SK-N-SH (cell line): ENCODE measurements at regions not wholly inside any gene's neighbourhood (a gene's known extent, or its start where the extent isn't known, plus 50 kb on each side); places are given as distances from the start of the nearest gene placed in this dataset.
A peak's percentile ranks its signal among the peaks of the same experiment; 100 is the strongest.

ENCODE experiments used
- CTCF ChIA-PET: fragments of 300-600, 350-600 bp; formaldehyde crosslinking; extraction: SDS; loops from one replicate; lab custom pipeline; 2021; lab: Yijun Ruan, JAX
- POLR2A ChIA-PET: fragments of 350-600 bp; sonication (Branson Sonifier 250); formaldehyde crosslinking; extraction: SDS; loops from one replicate; lab custom pipeline; 2020; ENCODE audit warnings: antibody characterized with exemption, inconsistent platforms; lab: Yijun Ruan, JAX
- DNase-seq: peaks from one replicate; pipeline ENCODE4 v3.0.0; 2012
- H2AFZ ChIP-seq: fragments of 200-600 bp; sonication (generic); 2 replicates; pipeline ENCODE4 v1.8.1; 2016; ENCODE audit warnings: antibody characterized with exemption, mild to moderate bottlenecking, low read depth
- H3F3A ChIP-seq: fragments of 200-600 bp; sonication (generic); replicated peaks from 2 replicates; pipeline ENCODE3; 2016; ENCODE audit warnings: antibody characterized with exemption, mild to moderate bottlenecking; ENCODE audit not compliant: insufficient read depth
- H3K27ac ChIP-seq, 2 experiments: fragments of 200-500 bp in 1 of 2; fragments of 200-600 bp in 1 of 2; sonication (Bioruptor generic) in 1 of 2; sonication (generic), shearing (Covaris generic) in 1 of 2; 2 replicates each; pipeline versions ENCODE4 v1.5.1 to v1.6.1; 2014 to 2016; ENCODE audit warnings: low read depth in 2 of 2, inconsistent platforms in 1 of 2, low read length in 1 of 2, mild to moderate bottlenecking in 1 of 2, mixed read lengths in 1 of 2
- H3K27me3 ChIP-seq: fragments of 200-600 bp; sonication (generic), shearing (Covaris generic); 2 replicates; pipeline ENCODE4 v1.6.1; 2016; ENCODE audit warnings: mixed run types; ENCODE audit not compliant: insufficient read depth
- H3K36me3 ChIP-seq, 2 experiments: fragments of 200-500 bp in 1 of 2; fragments of 200-600 bp in 1 of 2; sonication (Bioruptor generic) in 1 of 2; sonication (generic) in 1 of 2; replicated peaks in 1 of 2; 2 replicates each; pipeline versions ENCODE3 to v1.5.1; 2014 to 2016; ENCODE audit warnings: low read length in 1 of 2, mild to moderate bottlenecking in 1 of 2; ENCODE audit not compliant: insufficient read depth in 2 of 2, control insufficient read depth in 1 of 2
- H3K4me1 ChIP-seq, 2 experiments: fragments of 200-500 bp in 1 of 2; fragments of 200-600 bp in 1 of 2; sonication (Bioruptor generic) in 1 of 2; sonication (generic), shearing (Covaris generic) in 1 of 2; 2 replicates each; pipeline versions ENCODE4 v1.5.1 to v1.6.1; 2014 to 2016; ENCODE audit warnings: low read depth in 1 of 2, low read length in 1 of 2, mixed run types in 1 of 2; ENCODE audit not compliant: insufficient read depth in 2 of 2, control insufficient read depth in 1 of 2
- H3K4me2 ChIP-seq: fragments of 200-600 bp; sonication (generic), shearing (Covaris generic); 2 replicates; pipeline ENCODE4 v1.6.1; 2017; ENCODE audit warnings: mixed run types
- H3K4me3 ChIP-seq, 2 experiments: fragments of 200-500 bp in 1 of 2; fragments of 200-600 bp in 1 of 2; sonication (Bioruptor generic) in 1 of 2; sonication (generic), shearing (Covaris generic) in 1 of 2; 2 replicates each; pipeline versions ENCODE4 v1.5.1 to v1.8.1; 2014 to 2016; ENCODE audit warnings: low read depth in 2 of 2, inconsistent platforms in 1 of 2, low read length in 1 of 2, mild to moderate bottlenecking in 1 of 2, mixed read lengths in 1 of 2, moderate library complexity in 1 of 2
- H3K79me2 ChIP-seq: fragments of 200-600 bp; sonication (generic); 2 replicates; pipeline ENCODE4 v1.8.1; 2017; ENCODE audit warnings: mild to moderate bottlenecking; ENCODE audit not compliant: insufficient read depth
- H3K9ac ChIP-seq: fragments of 200-600 bp; sonication (generic); 2 replicates; pipeline ENCODE4 v1.6.1; 2017; ENCODE audit warnings: mixed run types
- H3K9me2 ChIP-seq: fragments of 200-600 bp; sonication (generic); 2 replicates; pipeline ENCODE4 v1.6.1; 2017; ENCODE audit warnings: mixed run types
- H3K9me3 ChIP-seq: fragments of 200-600 bp; sonication (generic); 2 replicates; pipeline ENCODE4 v1.6.1; 2017; ENCODE audit warnings: mixed run types, mild to moderate bottlenecking, moderate library complexity
- H4K20me1 ChIP-seq: fragments of 200-600 bp; sonication (generic); 2 replicates; pipeline ENCODE4 v1.6.1; 2017; ENCODE audit warnings: mild to moderate bottlenecking, mixed run types; ENCODE audit not compliant: insufficient read depth
- FOXJ3 ChIP-seq: sonication (generic); formaldehyde crosslinking; IDR thresholded peaks from 2 replicates; pipeline ENCODE4 v1.5.1; 2020; ENCODE audit warnings: mild to moderate bottlenecking, missing genetic modification reagents
- GATA2 ChIP-seq: sonication (generic); formaldehyde crosslinking; IDR thresholded peaks from 2 replicates; pipeline ENCODE4 v1.5.0; 2020; ENCODE audit warnings: mild to moderate bottlenecking, missing genetic modification reagents
- MAX ChIP-seq: IDR thresholded peaks from 2 replicates; pipeline ENCODE4 v1.4.0; 2012; ENCODE audit warnings: low read depth
- MXI1 ChIP-seq: IDR thresholded peaks from 2 replicates; pipeline ENCODE4 v1.6.1; 2012; ENCODE audit warnings: mild to moderate bottlenecking, low read depth, low read length, improper control_type of control experiment
- NFIC ChIP-seq: IDR thresholded peaks from 2 replicates; pipeline ENCODE4 v1.4.0; 2012; ENCODE audit warnings: borderline replicate concordance
- PBX3 ChIP-seq: IDR thresholded peaks from 2 replicates; pipeline ENCODE4; 2012
- RFX5 ChIP-seq: IDR thresholded peaks from 2 replicates; pipeline ENCODE4 v1.6.1; 2012; ENCODE audit warnings: mild to moderate bottlenecking, improper control_type of control experiment, low read length
- RXRA ChIP-seq: IDR thresholded peaks from 2 replicates; pipeline ENCODE4 v1.4.0; 2012; ENCODE audit warnings: low read depth, mild to moderate bottlenecking, borderline replicate concordance
- SMC3 ChIP-seq: IDR thresholded peaks from 2 replicates; pipeline ENCODE4 v1.6.1; 2012; ENCODE audit warnings: low read depth, low read length, improper control_type of control experiment
- YY1 ChIP-seq: IDR thresholded peaks from 2 replicates; pipeline ENCODE4 v1.4.0; 2012; ENCODE audit warnings: low read depth, mild to moderate bottlenecking
- ZBTB33 ChIP-seq: IDR thresholded peaks from 2 replicates; pipeline ENCODE4 v1.4.0; 2012; ENCODE audit warnings: low read depth, borderline replicate concordance
- WGBS: methylation state at CpG from one replicate; pipeline ENCODE4 v1.1.6; 2017; ENCODE audit warnings: low lambda C conversion rate; 5-methylcytosine and 5-hydroxymethylcytosine counted together

- peak; percentile 94 for TF ChIP-seq ZBTB33
- TF ChIP-seq RXRA = peak; percentile 52; the same call in 1 of the 2 replicates
These were observed 88.4 kb downstream of the OR2B2 start (continued) for GRCh38 chr6:27823714-27824210.

GRCh38 chr6:27816906-27817305, 95.3 kb downstream of the OR2B2 start:
- Histone ChIP-seq H3K9me3 (no peaks in the 10 kb centered on the region), H3K9ac (no peak overlapping the region), H4K20me1 (no peaks in the 10 kb centered on the region), H3K9me2 (no peaks in the 10 kb centered on the region), H3K27me3 (no peaks in the 10 kb centered on the region), H3F3A (peaks cover 36% of the 10 kb centered on the region), H3K27ac (peak overlapping the region; percentile 72 to 98; a peak in 2 of 4 replicates), H3K79me2 (no peaks in the 10 kb centered on the region), H3K4me1 (peaks cover 0 to 4% of the 10 kb centered on the region in 2 experiments; a peak in 2 of 4 replicates), H3K36me3 (no peaks in the 10 kb centered on the region), H2AFZ (no peak overlapping the region), H3K4me2 (no peak overlapping the region), H3K4me3 (no peak overlapping the region)
- DNase-seq = no peak
- ChIA-PET POLR2A (no interaction called here), CTCF (interaction anchor here (8.8 kb wide), 1 partner anchor 77 kb away, joined by 79 read pairs; a partner anchor contains a TSS)
- TF ChIP-seq FOXJ3 (CRISPR knock-in tag) (no peak), NFIC (no peak), SMC3 (no peak), YY1 (no peak), PBX3 (no peak), RFX5 (no peak), MAX (no peak), MXI1 (no peak), RXRA (no peak), GATA2 (CRISPR knock-in tag) (no peak)
- 92% methylated on average over 3 of the region's 3 CpGs for WGBS
